MM.1S (cell line): ENCODE measurements at regions not wholly inside any gene's neighbourhood (a gene's known extent, or its start where the extent isn't known, plus 50 kb on each side); places are given as distances from the start of the nearest gene placed in this dataset.

Experiments used
- DNase-seq: peaks from one replicate; pipeline ENCODE4 v3.0.0-alpha.2; 2015
- H2AFZ ChIP-seq: fragments of 300-600 bp; sonication (generic); 2 replicates; pipeline ENCODE4 v1.6.0; 2016; ENCODE audit warnings: antibody characterized with exemption, low read length
- H3F3A ChIP-seq: fragments of 300-600 bp; sonication (generic); 2 replicates; pipeline ENCODE4 v1.6.1; 2016; ENCODE audit warnings: mild to moderate bottlenecking, antibody characterized with exemption, low read length, moderate library complexity, mixed read lengths; ENCODE audit not compliant: insufficient read depth
- H3K27ac ChIP-seq: fragments of 300-600 bp; sonication (generic); 2 replicates; pipeline ENCODE4 v1.5.1; 2016; ENCODE audit warnings: mild to moderate bottlenecking, low read length
- H3K27me3 ChIP-seq: fragments of 300-600 bp; sonication (generic); replicated peaks from 2 replicates; pipeline ENCODE4 v1.6.0; 2016; ENCODE audit warnings: low read length; ENCODE audit not compliant: insufficient read depth
- H3K36me3 ChIP-seq: fragments of 300-600 bp; sonication (generic); replicated peaks from 2 replicates; pipeline ENCODE4 v1.6.1; 2016; ENCODE audit warnings: mild to moderate bottlenecking, low read length, mixed read lengths; ENCODE audit not compliant: insufficient read depth
- H3K4me1 ChIP-seq: fragments of 300-600 bp; sonication (generic); 2 replicates; pipeline ENCODE4 v1.6.1; 2016; ENCODE audit warnings: low read length, mixed read lengths
- H3K4me2 ChIP-seq: fragments of 300-600 bp; sonication (generic); 2 replicates; pipeline ENCODE4 v1.6.0; 2016; ENCODE audit warnings: low read depth, low read length
- H3K4me3 ChIP-seq: fragments of 300-600 bp; sonication (generic); 2 replicates; pipeline ENCODE4 v1.5.1; 2016; ENCODE audit warnings: low read length, mixed read lengths
- H3K79me2 ChIP-seq: fragments of 300-600 bp; sonication (generic); 2 replicates; pipeline ENCODE4 v1.6.1; 2016; ENCODE audit warnings: mixed run types, low read length, mixed read lengths
- H3K9ac ChIP-seq: fragments of 300-600 bp; sonication (generic); 2 replicates; pipeline ENCODE4 v1.6.1; 2016; ENCODE audit warnings: low read length, mixed read lengths
- H3K9me2 ChIP-seq: fragments of 300-600 bp; sonication (generic); replicated peaks from 2 replicates; pipeline ENCODE4 v1.6.1; 2016; ENCODE audit warnings: mild to moderate bottlenecking, low read length, mixed read lengths; ENCODE audit not compliant: insufficient read depth
- H3K9me3 ChIP-seq: fragments of 300-600 bp; sonication (generic); replicated peaks from 2 replicates; pipeline ENCODE4 v1.6.1; 2016; ENCODE audit warnings: mild to moderate bottlenecking, low read length, mixed read lengths; ENCODE audit not compliant: insufficient read depth
- H4K20me1 ChIP-seq: fragments of 300-600 bp; sonication (generic); 2 replicates; pipeline ENCODE4 v1.6.1; 2016; ENCODE audit warnings: mild to moderate bottlenecking, low read length, moderate library complexity, mixed read lengths; ENCODE audit not compliant: insufficient read depth
- CTCF ChIP-seq: fragments of 300-600 bp; sonication (generic); IDR thresholded peaks from 2 replicates; pipeline ENCODE4 v1.5.1; 2016; ENCODE audit warnings: antibody characterized with exemption, low read length, mixed read lengths
- EZH2 ChIP-seq: fragments of 300-600 bp; sonication (generic); optimal IDR thresholded peaks from 2 replicates; pipeline ENCODE3; 2017; ENCODE audit warnings: low read depth, mild to moderate bottlenecking, antibody characterized with exemption, low read length, mixed read lengths
- EZH2phosphoT487 ChIP-seq: fragments of 300-600 bp; sonication (generic); IDR thresholded peaks from 2 replicates; pipeline ENCODE4 v1.6.1; 2018; ENCODE audit warnings: antibody characterized with exemption, low read length

GRCh38 chr10:14451341-14451740, 120.6 kb upstream of the FRMD4A start:
- Histone ChIP-seq H3K4me2 (no peak overlapping the region), H3K4me3 (no peak overlapping the region), H3K9ac (no peak overlapping the region), H3K27me3 (no peaks in the 10 kb centered on the region), H3K36me3 (no peaks in the 10 kb centered on the region), H4K20me1 (no peaks in the 10 kb centered on the region), H3K27ac (no peak overlapping the region), H3K79me2 (no peaks in the 10 kb centered on the region), H2AFZ (no peak overlapping the region), H3K9me2 (no peaks in the 10 kb centered on the region), H3K4me1 (no peaks in the 10 kb centered on the region), H3F3A (no peaks in the 10 kb centered on the region), H3K9me3 (no peaks in the 10 kb centered on the region)
- no peak for DNase-seq
- TF ChIP-seq EZH2 (no peak), CTCF (no peak), EZH2phosphoT487 (no peak)

- Histone ChIP-seq H3K9me2 (no peaks in the 10 kb centered on the region), H3K27me3 (no peaks in the 10 kb centered on the region), H2AFZ (no peak overlapping the region), H3K79me2 (no peaks in the 10 kb centered on the region), H3K27ac (no peak overlapping the region), H4K20me1 (no peaks in the 10 kb centered on the region), H3K9ac (no peak overlapping the region), H3K36me3 (no peaks in the 10 kb centered on the region), H3K9me3 (no peaks in the 10 kb centered on the region), H3K4me1 (no peaks in the 10 kb centered on the region), H3K4me2 (no peak overlapping the region), H3K4me3 (no peak overlapping the region), H3F3A (no peaks in the 10 kb centered on the region)
- TF ChIP-seq EZH2phosphoT487 (no peak), CTCF (no peak), EZH2 (no peak)
- no peak for DNase-seq
These were observed 119.3 kb upstream of the FRMD4A start for GRCh38 chr10:14450041-14450491.

DNA sequence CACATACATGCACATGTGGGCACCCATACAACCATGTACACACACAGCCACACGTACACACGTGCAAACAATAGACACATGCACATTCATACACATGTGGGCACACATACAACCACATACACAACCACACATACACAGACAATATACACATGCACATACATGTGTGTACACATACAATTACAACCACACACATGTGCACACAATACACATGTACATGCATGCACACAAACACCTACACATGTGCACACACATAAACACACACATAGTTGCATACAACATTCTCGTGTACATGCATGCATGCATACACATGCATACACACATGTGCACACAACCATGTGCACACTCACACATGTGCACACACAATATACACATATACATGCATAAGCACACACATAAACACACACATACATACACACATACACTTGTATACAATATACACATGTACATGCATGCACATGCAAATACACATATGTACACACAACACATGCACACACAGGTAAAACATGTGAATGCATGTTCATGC, 118.6 kb upstream of the FRMD4A start:
- Histone ChIP-seq H3K27ac (no peak overlapping the region), H3K9me3 (no peaks in the 10 kb centered on the region), H3F3A (no peaks in the 10 kb centered on the region), H2AFZ (no peak overlapping the region), H3K9me2 (no peaks in the 10 kb centered on the region), H4K20me1 (no peaks in the 10 kb centered on the region), H3K4me2 (no peak overlapping the region), H3K27me3 (no peaks in the 10 kb centered on the region), H3K4me3 (no peak overlapping the region), H3K9ac (no peak overlapping the region), H3K79me2 (no peaks in the 10 kb centered on the region), H3K4me1 (no peaks in the 10 kb centered on the region), H3K36me3 (no peaks in the 10 kb centered on the region)
- DNase-seq = no peak
- TF ChIP-seq EZH2phosphoT487 = no peak
- TF ChIP-seq EZH2 = no peak
- no peak for TF ChIP-seq CTCF
